Muscle of arm (tissue), 1 donor: ENCODE measurements at regions not wholly inside any gene's neighbourhood (a gene's known extent, or its start where the extent isn't known, plus 50 kb on each side); places are given as distances from the start of the nearest gene placed in this dataset.

Source experiments
- DNase-seq: peaks from one replicate; pipeline ENCODE4 v3.0.0-alpha.2; 2013

DNA sequence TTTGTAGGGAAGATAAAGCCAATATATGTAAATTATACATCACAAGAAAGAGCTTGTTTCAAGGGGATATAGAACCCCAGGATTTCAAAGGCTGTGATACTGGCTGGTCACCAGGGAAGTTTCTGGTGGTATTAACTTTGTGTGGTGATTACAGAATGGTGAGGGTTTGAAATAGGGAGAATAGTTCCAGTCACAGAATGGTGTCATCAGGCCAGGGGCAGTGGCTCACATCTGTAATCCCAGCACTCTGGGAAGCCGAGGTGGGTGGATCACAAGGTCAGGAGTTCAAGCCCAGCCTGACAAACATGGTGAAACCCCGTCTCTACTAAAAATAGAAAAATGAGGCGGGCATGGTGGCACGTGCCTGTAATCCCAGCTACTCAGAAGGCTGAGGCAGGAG, 183.8 kb upstream of the XYLT1 start:
- DNase-seq: no peak

DNA sequence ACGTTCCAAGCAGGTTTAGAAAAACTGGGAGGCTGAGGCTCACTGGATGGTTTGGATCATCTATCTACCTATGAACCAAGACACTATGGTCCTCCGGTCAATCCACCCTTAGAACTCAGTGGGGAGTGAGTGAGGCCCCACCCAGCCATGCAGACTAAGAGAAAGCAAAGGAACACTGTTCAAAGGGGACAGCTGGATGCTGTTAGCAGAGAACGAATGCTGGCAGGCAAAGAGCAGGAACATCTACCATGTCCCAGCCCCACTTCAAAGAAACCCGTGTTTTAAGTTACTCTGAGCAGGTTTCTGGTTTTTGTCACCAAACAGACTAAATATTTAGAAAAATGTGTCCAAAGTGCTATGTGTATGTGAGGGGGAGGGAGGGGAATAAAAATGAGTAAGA, 183.4 kb upstream of the XYLT1 start:
- no peak for DNase-seq

DNA sequence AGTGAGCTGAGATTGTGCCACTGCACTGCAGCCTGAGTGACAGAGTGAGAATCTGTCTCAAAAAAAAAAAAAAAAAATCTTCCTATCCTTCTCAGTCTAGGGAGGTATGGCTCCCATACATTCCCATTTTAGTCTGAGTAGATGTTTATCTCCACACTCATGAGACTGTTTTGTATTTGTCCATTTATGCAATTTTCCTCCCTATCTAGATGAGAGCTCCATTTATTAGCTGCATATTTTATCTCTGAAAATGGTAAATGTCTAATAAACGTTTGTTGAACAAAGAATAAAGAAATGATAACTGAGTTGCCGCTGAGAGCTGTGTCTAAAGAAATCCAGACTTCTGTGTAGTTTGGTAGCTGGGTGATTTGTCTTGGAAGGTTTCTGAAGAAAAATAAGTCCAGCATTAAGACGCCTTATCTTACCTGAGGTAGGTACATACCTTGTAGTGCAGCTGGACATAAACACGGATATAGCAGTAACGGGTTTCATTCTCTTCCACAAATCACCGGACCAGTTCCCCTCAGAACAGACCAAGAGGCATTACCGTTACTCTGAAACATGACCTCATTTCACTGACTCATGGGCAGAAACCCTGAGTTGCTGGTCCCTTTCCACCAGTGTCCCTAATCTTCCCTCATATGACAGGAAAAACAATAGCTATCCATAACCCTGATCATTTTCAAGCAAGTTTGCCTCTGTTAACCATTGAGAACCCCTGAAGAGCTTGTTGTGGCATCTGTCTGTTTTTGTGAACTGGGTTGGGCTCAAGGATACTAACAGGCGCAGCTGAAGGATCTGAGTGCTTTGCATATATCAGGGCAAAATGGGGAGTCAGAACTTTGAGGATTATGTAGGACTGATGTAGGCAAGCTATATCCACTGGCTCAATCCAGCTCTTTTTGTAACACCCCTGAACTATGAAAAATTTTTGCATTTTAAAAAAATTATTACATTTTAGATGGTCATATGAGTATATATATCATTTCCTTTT, 177.4 kb upstream of the XYLT1 start:
- DNase-seq: no peak

DNA sequence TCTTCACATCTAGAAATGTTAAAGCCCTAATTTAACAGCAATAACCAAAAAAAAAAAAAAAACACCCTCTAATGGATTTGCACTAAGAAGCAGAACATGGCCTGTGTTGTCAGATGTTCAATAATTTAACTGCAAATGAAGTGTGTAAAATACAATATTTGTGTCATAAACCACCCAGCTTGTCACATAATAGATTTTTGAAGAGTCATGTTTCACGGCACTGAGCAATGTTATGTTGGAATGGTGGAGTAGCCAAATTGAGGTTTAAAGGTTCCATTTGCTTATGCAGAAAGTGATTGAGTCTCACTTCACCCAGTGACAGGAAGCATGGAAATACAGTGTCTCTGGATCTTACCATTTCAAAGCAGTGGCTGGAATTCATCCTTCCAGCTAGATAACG, 173.2 kb upstream of the XYLT1 start:
- no peak for DNase-seq

DNA sequence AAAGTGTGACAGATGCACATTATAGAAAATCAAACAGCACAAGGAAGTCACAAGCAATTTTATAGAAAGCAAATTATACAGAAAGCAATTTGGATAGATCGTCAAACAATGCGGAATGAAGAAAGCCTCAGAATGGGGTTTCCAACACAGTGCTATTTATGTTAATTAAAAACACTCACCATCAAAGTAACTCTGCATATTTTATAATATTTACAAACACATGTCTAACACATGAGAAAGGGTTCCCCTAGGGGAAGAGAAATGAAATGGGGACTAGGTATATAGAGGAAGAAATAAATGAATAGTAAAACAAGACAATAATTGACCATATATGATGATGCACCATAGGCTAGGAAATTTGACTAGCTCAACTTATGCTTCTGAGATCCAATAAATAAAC, 171.2 kb upstream of the XYLT1 start:
- DNase-seq: no peak

DNA sequence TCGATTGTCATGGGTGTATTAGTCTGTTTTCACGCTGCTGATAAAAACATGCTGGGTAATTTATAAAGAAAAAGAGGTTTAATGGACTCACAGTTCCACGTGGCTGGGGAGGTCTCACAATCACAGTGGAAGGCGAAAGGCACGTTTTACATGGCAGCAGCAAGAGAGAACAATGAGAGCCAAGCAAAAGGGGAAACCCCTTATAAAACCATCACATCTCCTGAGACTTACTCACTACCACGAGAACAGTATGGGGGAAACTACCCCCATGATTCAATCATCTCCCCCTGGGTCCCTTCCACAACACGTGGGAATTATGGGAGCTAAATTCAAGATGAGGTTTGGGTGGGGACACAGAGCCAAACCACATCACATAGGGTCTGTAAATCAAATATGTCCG, 167.4 kb upstream of the XYLT1 start:
- DNase-seq: no peak

- no peak for DNase-seq
These were observed 164.4 kb upstream of the XYLT1 start for GRCh38 chr16:17635183-17635582.

GRCh38 chr16:17633181-17633951, 162.6 kb upstream of the XYLT1 start:
- no peak for DNase-seq

- no peak for DNase-seq
These were observed 161.9 kb upstream of the XYLT1 start for GRCh38 chr16:17632667-17633066.

- DNase-seq: no peak
These were observed 159.2 kb upstream of the XYLT1 start for GRCh38 chr16:17629936-17630335.

- DNase-seq: no peak
These were observed 158.2 kb upstream of the XYLT1 start for GRCh38 chr16:17628983-17629382.

DNA sequence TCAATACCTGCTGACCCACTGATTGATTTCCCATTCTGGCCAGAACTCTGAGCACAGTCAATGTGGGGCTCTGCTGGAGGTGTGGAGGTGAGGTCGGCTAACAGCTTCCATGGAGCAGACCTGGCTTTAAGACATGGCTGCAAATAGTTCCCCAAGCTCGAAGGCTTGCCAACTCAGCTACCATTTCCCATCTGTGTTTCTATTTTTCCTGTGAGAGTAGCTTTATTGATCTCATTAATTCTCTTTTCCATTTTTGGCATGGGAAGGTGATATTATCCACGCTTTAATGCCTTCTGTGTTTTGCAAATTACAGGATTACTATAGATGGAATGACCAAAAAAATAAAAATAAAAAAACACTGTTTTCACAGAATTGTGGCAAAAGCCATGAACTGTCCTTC, 151.6 kb upstream of the XYLT1 start:
- DNase-seq: no peak

DNA sequence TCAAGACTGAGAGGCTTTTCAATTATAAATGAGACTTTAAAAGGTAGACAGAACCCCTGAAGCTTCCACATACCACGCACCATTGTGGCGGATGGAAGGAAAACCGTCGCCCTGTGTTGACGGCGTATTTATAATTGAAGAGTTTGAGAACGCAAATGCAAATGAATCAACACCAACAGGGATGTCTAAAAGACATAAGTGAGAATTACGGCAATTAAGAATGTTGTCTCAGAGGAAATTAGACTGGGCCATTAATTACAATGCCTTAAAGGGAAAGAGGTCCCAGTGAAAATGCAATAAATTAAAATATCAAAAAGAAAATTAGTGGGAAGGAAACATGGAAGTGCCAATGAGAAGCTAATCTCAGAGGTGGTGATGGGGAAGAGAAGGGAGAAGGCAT, 148.5 kb upstream of the XYLT1 start:
- DNase-seq: no peak

DNA sequence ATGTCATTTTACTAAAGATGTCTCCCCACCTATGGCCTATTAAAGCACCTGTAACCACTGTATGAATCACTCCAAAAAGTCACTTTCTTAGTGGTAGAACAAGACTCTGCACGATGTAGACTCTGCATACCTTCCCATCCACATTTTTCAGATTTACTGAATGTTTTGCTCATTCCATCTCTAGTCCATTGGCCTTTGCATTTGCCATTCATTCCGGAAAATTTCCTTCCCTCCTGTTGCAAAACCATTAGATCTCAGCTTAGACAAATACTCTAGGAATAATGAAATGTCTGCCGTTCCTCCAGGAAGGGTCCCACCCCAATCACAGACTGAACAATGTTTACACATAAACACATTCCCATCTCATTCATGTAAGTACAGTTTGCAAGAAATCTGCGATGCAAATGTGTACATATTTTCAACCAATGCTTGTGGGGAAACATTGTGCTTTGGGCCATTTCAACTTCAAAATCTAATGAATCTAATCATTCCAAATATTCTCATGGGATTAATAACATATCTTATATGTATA, 146.3 kb upstream of the XYLT1 start:
- no peak for DNase-seq

DNA sequence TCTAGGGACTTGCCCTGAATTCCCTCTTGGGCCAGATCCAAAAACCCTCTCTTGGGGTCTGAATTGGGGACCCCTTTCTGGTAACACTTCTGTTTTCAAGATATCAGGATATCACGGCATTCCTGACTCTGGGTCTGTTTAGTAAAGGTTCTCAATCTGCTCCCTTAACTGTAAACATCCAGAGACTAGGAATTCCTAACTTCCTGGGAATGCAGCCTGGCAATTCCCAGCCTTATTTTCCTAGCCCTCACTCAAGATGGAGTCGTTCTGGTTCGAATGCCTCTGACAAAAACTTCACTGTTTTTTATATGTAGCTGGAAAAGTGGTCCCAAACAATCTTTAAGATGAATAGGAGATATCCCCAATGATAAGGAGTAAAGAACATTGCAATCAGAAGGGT, 141.6 kb upstream of the XYLT1 start:
- no peak for DNase-seq

DNA sequence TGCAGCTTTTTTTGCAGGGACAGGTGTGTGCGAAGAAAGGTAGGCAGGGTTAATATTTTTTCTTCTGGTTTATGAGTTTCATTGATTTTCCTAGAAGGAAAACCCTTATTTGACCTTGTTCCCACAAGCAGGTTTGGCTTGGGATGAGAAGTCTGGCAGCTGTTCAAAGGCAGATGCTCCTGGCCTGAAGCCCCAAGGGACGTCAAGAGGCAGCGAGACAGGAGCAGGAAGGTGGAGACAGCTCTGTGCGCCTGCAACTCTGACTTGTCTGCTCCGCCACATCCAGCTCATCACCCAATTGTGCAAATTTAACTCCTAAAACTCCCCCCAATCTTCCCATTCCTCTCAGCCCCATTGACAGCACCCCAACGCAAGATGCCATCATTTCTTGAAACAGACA, 136.8 kb upstream of the XYLT1 start:
- no peak for DNase-seq

DNA sequence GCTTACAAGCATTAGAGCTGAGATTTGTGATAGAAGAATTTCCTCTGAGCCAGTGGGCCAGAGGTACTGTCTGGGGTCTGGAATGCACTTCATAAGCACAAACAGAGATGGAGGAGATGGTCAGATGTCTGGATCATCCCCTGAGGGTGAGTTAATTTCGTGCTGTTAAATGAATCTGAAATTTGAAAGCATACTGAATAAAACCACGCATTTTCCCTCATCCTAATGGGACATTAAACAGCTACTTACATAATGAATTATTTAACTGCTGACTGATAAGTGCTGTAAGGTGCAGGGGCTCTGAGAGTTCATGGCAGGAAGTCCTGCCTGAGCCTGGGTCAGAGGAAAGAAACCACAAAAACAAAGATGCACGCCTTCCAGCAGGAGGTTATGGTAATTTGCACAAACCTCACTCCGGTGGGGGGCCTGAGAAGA, 136.3 kb upstream of the XYLT1 start:
- DNase-seq: no peak

GRCh38 chr16:17606460-17606859, 135.7 kb upstream of the XYLT1 start:
- no peak for DNase-seq

GRCh38 chr16:17605784-17606183, 135.0 kb upstream of the XYLT1 start:
- no peak for DNase-seq

DNA sequence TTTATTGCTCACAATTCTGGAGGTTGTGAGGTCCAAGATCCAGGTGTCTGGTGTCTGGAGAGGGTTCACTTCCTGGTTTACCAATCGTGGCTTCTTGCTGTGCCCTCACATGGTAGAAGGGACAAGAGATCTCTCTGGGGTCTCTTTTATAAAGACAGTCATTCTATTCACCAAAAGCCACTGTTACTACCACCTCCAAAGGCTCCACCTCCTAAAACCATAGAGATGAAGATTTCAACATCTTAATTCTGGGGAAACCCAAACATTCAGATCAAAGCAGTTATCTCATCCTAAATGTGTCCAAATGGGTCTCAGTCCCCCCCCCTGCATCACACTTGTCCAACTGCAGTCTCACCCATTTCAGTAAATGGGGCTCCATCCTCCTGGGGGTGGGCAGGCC, 132.9 kb upstream of the XYLT1 start:
- DNase-seq: no peak

DNA sequence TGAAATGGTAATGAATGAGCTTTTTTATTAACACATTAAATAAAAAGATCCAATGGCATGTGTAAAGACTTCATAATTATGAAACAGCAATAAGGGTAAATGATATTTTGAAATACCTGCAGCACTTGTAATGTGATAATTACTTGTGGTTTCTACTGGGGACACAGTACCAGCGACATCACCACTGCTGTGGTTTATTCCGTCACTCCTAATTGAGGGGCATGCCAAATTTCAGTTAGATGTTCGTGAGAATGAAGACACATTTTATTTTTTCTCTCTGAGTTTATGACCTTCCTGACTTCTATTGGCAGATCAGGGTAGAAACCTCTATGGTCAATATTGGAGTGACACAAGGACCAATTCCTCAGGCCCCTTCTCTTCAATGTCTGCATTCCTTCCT, 131.9 kb upstream of the XYLT1 start:
- DNase-seq: no peak

GRCh38 chr16:17598968-17599367, 128.2 kb upstream of the XYLT1 start:
- no peak for DNase-seq
